CD4-positive, alpha-beta T cell treated with Interleukin-17A for 1 hour (primary cell): ENCODE measurements at regions not wholly inside any gene's neighbourhood (a gene's known extent, or its start where the extent isn't known, plus 50 kb on each side); places are given as distances from the start of the nearest gene placed in this dataset.
"Not testable (repeated sequence)": the region's sequence is repeated elsewhere in the genome, so short reads cannot be mapped to it uniquely, and the experiment has no call there.

Experiments
- DNase-seq: peaks from one replicate; pipeline ENCODE4 v3.0.0-alpha.2; 2020

DNA sequence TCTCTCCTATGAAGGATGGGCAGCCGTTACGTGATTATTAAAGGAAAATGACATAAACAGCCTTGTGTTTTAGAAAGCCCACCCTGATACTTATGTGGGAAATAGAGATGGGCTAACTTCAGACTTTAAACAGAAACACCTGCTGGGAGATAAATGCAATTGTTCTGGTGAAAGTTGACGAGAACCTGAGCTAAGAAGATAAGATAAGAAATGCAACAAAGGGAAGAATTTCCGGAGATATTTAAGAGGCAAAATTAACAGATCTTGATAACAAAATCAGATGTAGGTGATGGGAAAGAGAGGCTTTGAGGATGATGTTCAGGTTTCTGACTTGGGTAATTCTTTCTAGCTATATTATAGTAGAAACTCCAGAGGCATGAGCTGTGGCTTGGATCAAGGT is 102.7 kb upstream of the SLC7A11 start:
- DNase-seq: no peak

DNA sequence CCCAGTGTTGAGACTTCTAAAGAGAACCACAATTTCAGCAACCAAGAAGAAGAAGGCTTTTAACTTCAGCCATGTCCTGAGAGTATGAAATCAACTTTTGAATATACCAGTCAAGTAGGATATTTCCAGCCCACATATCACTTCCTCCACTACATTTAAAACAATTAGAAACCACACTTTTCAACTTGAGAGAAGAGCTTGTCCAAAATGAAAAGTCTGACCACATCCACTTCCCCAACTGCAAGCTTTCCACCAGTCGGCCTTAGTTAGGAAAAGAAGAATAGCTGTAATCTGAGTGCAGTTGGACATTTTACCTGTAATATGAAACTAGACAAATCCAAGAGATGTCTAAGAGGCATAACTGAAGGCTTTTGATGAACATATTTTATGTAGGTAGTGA is 101.9 kb upstream of the SLC7A11 start:
- DNase-seq: no peak

DNA sequence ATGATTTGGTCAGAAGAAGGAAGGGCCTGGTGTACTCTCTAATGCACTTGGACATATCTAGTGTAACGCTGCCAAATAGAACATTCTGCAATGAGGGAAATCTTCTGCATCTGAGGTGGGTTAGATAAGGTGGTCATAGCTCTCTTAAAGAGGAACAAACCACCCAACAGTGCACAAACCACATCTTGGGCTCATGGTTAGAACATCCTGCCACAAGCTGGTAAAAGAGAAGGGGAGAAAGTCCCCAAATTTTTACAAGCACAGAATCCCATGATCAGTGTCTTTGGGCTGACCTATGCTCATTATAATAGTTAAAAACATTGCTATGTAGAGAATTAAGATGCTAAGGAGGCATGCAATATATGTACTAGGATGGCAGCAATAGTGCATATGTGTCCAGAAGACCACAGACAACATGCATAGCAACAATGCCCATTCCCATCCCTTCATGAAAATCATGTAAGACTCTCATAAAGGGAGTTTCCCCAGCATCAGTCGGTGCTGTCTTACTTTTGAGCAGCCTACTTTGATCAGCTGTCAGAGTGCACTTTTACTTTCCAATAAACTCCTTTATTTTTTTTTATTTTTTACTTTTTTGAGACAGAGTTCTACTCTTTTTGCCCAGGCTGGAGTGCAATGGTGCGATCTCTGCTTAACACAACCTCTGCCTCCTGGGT is 99.7 kb upstream of the SLC7A11 start:
- DNase-seq: no peak

DNA sequence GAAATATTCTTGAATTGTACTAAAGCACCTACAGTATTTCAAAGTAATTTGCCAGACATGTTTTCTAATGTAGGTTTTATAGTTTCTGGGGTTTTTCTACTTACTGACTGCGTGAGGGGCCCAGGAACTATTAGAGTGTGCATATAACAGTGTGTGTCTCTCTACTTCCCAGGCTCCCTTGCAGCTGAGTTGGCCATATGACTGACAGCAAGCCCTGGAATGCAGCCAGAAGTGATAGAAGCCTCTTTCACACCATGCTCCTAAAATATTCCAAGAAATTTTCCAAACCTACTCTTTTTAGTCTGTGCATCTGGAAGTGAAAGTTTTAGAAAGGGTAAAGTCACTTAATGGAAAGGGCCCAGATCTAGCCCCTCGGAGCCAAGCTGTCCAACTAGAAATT is 96.7 kb upstream of the SLC7A11 start:
- DNase-seq: no peak

DNA sequence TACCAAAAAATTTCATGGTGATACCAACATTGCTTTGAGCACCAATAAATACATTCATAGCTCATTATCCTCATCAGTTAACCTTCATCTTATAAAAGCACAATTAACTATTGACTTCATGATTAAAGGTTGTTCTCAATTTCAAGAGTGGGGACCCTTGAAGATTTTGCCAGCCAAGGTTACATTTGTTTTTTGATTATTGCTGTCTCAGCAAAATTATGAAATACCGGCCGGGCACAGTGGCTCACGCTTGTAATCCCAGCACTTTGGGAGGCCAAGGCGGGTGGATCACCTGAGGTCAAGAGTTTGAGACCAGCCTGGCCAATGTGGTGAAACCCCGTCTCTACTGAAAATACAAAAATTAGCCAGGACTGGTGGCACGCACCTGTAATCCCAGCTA is 96.1 kb upstream of the SLC7A11 start:
- DNase-seq: not testable (repeated sequence)

DNA sequence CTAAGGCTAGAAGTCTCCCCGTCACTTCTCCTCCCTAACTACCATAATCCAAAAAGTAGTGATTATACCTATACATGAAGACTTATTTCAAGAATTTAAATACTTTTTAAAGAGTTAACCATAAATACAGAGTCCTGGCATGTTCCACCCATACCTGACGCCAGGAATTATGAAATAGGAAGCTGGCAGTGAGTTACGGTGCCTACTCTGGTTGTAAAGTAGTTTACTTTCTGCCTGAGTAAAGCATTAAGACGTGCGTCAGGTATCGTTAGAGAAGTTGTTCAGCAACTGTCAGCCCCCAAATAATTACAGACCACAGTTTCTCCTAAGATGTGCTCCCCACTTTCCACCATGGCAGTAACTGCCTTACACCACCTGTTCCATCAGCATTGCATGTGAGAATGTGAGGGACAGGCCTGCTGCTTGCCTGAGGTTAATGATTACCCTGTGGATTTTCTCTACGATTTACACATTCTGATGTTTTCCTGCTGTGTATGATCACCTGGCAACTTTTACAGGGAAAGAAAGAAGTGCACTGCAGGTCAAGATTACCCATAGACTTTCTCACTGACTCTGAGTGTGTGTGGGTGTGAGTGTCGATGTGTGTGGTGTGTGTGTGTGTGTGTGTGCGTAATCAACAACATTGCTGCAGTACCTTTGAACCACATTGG is 92.3 kb upstream of the SLC7A11 start:
- DNase-seq: no peak

DNA sequence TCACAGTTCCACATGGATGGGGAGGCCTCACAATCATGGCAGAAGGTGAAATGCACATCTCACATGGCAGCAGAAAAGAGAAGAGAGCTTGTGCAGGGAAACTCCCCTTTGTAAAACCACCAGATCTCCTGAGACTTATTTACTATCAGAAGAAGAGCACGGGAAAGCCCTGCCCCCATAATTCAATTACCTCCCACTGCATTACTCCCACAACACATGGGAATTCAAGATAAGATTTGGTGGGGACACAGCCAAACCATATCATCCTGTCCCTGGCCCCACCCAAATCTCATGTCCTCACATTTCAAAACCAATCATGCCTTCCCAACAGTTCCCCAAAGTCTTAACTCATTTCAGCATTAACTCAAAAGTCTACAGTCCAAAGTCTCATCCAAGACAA is 90.3 kb upstream of the SLC7A11 start:
- DNase-seq: not testable (repeated sequence)

DNA sequence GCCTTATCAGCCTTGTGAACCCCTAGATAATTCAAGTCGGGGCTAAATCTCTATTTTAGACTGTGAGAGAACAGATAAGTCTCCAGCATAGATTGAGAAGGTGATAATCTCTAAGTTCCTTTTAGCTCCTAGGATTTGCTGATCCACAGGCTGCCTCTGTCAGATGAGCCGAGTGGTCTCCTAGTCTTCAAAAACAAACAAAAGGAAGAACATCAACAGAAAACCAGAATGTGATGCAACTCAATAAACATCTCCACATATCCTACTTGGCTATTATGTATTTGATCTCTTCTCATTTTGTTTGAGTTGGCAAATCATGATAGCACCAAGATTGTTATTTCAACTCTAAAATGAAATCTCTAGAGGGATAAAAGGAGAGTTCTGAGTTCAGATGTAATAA is 88.4 kb upstream of the SLC7A11 start:
- DNase-seq: no peak

DNA sequence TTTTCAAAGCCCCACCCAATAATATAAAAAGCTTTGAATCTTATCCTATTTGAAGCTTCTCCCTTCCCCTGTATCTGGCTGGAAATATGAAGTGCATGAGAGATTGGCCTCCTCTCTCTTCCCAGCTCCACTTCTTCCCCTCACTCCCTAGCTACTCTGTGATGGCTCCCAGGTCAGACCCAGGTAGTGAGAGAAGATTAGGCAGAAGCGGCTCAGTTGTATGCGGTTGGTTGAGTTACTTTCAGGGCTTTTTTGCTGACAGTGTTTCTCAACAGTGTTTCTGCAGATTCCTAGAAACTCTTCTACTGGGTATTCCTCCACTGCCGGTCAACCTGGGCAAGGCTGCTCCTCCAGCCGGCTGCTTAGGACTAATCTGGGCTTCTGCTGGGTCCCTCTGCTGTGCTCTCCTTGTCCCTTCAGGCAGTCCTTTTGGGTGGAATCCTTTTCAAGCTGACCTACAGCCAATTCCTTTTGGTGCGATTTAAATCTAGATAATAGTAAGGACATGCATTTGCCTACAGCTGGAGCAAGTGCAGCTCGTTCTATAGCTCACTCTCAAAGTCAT is 87.4 kb upstream of the SLC7A11 start:
- DNase-seq: no peak

DNA sequence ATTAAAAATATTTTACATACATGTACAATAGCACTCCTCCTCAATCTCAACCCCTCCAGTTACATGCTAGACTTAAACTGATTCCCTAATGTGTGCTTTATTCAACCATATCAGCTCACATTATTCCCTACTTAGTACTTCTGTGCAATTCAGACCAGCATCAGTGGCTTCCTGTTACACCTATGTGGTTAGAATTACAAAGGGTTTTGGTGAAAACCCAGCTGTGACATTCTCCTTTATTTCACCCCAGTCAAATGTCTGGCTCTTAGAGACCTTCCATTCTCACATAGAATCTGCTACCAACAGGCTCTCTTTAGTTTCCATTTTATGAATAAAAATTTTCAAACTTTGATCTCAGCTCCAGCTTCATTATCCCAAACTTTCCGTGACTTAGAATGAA is 85.2 kb upstream of the SLC7A11 start:
- DNase-seq: no peak

DNA sequence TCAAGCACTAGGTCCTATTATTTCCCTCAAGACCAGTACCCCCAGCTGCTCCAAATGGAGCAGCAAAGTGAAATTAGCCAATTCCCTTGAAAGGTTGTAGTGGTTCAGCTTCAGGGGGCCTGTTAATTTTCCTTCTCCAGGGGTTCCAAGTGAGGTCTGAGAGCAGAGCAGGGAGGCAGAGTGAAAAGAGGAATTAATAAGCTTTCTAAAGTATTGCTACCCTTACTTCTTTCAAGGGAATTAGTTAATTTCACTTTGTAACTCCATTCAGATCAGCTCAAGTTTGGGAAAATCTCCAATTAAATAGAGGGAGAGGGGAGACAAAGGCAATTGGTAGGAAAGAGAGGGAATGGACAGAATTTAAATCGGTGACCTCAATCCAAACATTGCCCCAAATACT is 78.7 kb upstream of the SLC7A11 start:
- DNase-seq: no peak

DNA sequence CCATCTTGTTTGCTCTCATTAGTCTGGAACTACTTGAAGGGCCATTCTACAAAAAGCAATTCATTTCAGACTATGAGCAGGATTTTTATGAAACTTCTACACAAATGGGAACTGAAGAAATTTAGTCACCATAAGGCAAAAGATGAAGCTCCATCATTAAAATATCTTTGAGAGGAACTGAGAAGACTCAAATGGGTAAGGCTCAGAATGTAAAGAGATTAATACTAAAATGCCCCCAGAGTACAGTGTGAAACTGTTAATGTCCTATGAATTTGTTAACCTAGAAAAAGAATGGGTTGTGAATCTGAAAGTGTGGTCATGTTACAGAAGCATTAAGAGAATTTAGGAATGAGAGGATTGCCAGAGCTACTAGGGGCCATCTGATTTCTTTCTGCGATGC is 77.9 kb upstream of the SLC7A11 start:
- no peak for DNase-seq

DNA sequence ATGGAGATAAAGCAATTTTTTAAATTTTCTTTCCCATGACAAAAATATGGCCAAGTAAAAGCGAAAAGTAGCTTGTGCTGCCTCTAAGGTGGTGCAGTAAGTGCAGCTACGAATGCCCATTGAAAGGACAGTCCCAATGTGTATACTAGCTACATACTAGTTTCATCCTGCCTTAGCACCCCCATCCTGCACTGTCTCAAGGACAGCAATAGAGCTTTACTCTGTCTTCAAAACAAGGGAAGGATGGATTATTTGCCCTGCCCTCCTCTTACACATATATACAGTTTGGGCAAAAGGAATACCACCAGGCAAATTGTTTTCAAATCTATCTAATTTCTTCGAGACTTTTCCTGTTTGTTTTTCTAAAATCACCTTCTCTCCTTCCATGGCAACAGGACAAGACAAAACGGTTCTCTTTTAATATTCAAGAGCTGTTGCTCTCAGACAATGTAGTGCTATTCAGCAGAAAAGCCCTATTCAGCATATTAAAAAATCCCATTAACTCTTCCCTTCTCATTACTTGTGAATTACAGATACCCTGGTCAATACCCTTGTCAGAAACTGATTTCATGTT is 75.1 kb upstream of the SLC7A11 start:
- no peak for DNase-seq

DNA sequence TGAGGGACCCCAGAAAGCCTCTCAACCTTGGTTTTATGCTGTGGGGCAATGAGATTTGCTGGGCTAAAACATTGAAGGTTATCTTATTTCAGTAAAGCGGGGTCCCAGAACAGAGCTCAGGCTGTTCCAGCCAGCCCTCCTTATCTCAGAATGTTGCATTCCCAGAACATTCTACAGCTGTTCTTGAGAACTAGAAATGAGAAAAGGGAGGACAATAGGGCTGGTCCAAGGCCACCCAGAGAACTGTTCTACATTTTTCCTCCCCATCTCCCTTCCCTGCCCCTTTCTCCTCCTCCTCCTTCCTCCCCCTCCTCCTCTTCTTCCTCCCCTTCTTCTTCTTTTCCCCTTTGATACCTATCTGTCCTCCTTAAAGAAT is 70.4 kb upstream of the SLC7A11 start:
- no peak for DNase-seq

DNA sequence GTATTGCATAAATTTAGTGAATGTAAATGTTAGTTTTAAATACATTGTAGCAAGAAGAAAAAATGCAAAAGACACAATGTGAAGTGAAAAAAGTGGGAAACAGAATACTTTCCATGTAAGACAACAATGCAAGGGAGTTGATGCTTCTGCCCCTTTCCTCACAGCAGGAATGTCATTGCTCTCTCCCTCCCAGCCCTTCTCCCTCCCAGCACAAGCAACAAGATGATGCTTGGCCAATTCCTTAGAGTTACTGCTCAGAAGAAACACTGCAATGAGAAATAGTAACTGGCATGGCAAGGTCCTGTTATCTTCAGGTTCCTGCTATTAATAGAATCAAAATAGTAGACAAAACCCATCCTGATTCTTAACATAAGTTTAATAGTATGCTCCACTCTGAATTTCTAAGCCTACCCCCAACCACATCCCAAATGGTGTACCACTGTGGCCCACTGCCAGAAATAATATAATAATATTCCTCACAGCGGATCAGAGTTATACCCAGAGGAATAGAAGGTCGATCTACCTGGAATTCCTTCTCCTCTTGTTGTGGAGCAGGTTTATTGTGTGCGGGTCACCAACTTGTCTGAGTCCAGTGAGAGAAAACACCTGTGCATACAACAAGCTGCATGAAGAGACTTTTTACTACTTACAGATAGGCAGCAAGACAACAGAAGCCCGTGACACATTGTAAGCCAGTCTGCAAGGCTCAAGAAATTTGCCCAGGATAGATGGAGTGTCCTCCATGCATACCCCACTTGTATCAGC is 69.8 kb upstream of the SLC7A11 start:
- DNase-seq: no peak

DNA sequence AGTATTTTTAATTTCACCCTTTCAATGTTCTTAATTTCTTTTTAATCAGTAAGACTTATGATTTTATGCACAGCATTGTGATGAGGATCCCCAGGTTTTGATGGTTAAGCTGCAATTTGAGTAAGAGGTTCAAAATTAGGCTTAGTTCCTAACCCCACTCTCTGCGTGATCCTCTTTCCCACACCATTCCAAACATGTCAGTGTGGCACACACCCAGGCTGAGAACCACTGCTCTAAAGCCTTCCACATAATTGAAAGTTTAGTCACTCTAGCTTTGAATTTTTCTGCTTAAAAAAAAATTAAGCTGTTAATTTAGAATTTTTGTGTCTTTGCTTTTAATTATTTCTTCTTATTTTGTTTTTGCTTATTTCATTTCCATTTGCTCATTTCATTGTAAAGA is 68.8 kb upstream of the SLC7A11 start:
- DNase-seq: no peak

DNA sequence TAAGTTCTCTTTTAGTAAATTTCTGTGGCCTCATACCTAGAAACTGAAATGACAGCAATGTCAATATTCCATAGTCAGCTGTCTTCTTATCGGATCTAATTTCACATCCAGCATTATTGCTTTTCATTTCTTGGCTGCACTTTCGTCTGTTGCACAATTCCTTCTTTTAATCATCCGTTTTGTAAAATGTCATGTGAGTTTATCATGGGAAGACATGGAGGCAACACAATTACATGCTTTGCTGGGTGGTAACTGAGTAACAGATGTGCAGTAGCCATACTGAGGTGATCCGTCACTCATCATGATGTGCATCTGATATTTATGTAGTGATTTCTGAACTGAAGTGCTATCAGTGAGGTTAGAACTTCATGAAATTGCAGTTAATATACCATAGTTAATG is 68.3 kb upstream of the SLC7A11 start:
- no peak for DNase-seq

DNA sequence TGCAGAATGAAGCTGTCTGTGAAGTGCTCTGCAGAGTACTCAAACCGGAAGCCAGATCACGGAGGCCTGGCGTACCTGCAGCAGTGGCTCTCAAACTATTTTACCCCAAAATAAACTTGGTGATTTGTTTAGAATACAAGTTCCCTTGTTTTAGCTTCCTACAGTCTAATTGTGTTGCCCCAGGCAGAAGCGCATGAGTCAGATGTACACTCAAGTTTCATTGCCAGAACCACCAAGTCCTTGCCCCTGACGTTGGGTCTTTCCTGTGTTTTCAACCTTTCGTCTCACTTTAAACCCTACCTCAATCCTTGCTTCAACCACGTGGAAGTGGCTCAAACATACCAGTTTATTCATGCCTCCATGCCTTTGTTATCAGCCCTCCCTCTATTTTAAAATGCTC is 66.2 kb upstream of the SLC7A11 start:
- DNase-seq: no peak

DNA sequence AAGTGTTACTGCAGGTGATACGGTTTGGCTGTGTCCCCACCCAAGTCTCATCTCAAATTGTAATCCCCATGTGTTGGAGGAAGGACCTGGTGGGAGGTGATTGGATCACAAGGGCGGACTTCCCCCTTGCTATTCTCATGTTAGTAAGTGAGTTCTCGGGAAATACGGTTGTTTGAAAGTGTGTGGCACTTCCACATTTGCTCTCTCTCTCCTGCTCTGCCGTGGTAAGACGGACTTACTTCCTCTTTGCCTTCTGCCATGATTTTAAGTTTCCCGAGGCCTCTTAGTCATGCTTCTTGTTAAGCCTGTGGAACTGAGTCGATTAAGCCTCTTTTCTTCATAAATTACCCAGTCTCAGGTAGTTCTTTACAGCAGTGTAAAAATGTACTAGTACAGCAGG is 65.2 kb upstream of the SLC7A11 start:
- DNase-seq: peak; percentile 5

DNA sequence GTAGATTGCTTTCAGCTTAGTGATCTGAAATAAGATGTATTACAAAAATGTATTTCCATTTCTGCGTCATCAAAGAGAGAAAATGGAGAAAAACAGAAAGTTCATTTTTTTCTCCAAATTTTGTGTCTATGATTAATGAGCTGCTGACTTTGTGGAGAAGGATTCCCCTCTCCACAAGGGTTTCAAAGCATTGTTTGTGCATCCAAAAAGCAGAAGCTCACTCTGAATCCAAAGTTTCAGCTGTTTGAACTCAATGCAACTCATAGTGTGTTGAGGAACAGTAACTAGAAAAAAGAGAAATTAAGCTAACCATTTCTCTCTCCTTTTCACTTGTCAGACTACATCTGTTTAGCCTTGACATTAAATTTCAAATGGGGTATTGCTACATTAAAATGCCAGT is 62.9 kb upstream of the SLC7A11 start:
- DNase-seq: no peak

DNA sequence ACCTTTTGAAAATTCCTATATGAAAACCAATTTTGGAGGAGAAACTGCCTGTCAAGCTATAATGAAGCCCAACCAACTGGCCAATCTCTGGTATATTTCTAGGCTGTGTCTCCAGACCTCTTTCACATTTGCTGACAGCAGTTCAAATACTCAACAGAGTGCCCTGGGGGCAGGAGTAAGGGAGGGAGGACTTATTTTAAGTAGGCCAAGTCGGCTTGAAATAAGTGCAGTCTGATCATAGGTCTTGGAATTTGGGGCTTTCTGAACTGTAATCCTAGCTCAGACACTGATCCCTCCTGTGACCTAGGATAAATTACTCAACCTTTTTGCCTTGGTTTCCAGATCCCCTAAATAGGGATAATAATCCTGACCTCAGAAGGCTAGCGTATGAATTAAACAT is 59.4 kb upstream of the SLC7A11 start:
- DNase-seq: no peak

DNA sequence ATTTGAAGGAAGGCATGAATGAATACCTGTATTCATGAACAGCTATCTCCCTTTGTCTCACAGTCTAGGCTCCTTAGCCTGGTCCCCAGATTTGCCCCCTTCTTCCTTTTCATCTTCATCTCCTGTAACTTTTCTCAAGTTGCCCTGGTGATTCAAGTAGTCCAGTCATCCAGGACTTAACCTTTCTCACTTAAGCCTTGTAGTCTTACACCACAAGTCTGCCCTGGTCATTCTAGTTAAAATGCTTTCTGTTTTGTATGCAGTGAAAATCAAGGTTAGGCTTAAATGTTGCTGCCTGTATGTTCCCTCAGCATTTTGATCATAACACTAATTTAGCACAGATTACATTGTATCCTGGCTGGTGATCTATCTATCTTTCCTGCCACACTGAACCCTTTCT is 58.5 kb upstream of the SLC7A11 start:
- DNase-seq: no peak

DNA sequence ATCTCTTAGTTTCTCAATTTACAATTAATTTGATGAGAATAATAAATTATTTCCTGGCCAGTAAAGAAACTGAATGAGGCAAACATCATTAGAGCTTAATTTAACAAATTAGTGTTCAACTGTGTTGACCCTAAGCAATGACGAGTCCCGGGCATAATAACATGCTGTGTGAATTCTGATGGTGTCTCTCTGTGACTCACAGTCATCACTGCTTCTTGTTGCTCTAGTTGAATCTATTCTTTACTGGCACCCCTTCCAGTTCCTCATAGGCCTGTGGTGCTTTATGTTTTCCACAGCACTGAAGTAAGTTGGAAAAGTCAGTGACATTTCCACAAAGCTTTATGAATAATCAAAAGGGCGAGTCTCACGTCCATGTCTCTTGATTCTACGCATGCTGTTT is 57.7 kb upstream of the SLC7A11 start:
- no peak for DNase-seq

DNA sequence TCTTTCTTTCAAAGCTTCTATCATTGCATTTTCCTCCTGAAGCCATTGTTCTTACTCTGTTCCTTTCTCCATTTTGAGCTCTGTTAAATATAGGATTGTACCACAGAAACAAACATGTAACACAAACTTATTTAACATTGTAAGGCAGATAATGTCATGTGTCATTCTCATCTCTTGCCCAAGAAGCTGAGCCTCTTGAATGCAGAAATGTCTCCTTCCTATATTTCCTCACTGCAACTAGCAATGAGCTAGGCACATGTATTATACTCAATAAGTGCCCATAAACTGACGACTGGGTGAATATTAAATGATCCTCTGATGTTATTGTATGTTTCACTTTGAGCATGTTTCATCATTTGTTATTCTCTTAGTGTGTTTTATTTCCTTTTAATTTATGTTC is 56.7 kb upstream of the SLC7A11 start:
- DNase-seq: no peak
